HG02970 (cell line): ENCODE measurements at regions not wholly inside any gene's neighbourhood (a gene's known extent, or its start where the extent isn't known, plus 50 kb on each side); places are given as distances from the start of the nearest gene placed in this dataset.
A peak's percentile ranks its signal among the peaks of the same experiment; 100 is the strongest.

Experiments used
- ATAC-seq: cut with Tn5 transposase; IDR thresholded peaks from one replicate; pipeline ENCODE4 v1.9.1; 2021; ENCODE audit warnings: mild to moderate bottlenecking, moderate library complexity, moderate number of reproducible peaks; ENCODE audit not compliant: unreplicated experiment, low FRiP score

GRCh38 chr1:58992643-58993042 is 208.8 kb upstream of the JUN start:
- no peak for ATAC-seq

DNA sequence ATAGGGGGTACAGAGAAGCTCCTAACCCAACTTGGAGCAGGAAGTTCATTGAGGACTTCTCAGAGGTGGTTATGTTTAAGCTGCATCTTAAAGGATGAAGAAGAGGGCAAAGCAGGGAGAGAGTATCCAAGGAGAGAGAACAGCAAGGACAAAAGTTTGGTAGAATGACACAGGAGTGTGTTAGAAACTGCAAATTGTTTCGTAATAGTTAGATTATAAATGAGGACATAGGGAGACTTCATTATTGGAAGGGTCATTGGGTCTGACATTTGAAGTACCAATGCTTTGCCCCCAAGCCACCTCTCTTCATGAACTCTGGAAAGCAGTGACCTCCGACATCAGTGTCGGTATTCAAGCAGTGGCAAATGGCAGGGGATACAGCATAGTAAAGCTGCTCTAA is 209.6 kb upstream of the JUN start:
- ATAC-seq = no peak

DNA sequence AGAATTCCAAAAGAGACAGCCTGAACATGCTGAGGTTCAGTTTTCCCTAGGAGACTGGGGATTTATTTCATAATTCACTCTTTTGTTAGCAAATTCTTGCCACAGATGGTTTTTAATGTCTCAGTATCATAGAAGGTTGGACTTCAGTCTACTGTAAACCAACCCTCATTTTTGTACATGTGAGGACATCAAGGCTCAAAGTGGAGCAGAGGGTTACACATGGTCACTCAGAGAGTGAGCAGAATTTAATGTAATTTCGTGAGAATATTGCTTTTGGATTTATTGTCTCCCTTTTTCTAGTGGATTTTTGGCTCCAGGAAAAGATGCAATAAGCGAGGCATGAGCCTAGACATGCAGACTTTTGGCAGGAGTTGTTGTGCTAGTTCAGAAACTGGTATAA is 210.8 kb upstream of the JUN start:
- ATAC-seq = no peak

DNA sequence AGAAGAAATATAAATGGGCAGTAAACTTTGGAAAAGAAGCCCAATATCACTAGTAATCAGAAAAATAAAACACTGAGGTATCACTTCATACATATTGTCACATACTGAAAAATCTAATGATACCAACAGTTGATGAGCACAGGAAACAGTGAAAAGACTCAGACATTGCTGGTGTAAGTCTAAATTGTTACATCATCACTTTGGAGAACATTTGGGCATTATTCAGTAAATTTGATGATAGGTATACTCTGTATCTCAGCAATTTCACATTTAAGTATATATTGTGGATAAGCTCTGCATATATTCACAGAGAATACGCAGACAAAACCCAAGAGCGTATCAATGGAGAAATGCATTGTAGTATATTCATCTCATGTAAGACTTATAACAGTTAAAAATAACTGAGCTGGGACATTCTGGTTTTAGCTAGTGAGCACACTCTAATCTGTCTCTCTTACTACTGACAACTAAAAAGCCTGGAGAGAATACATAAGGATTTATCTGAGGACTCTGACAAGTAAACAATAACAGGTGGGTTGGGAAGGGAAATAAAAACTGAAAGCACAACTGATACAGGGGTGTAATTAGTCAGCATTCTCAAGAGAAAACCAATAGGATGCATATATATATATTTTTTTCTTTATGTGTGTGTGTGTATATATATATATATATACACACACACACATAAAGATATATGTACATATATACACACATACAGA is 212.7 kb upstream of the JUN start:
- ATAC-seq = peak; percentile 57

GRCh38 chr1:58997060-58997411 is 213.2 kb upstream of the JUN start:
- peak; percentile 36 for ATAC-seq

DNA sequence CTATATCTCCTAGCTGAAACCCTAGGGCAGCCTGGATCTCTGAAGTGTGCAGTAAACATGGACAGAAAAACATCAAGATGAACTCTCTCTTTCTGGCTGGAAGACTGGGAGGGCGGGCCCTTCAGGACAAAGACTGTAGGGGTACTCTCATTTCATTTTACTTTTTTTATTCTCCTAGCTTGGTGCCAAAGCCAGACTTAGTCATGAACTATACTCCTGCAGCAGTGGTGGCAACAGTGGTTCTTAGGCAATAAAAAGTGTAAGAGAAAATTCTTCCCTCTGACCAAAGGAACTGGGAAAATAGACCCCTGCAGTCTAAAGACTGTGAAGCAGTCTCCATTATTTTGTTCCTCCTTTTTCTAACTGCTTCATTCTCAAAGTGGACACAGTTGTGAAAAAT is 213.8 kb upstream of the JUN start:
- ATAC-seq = no peak

DNA sequence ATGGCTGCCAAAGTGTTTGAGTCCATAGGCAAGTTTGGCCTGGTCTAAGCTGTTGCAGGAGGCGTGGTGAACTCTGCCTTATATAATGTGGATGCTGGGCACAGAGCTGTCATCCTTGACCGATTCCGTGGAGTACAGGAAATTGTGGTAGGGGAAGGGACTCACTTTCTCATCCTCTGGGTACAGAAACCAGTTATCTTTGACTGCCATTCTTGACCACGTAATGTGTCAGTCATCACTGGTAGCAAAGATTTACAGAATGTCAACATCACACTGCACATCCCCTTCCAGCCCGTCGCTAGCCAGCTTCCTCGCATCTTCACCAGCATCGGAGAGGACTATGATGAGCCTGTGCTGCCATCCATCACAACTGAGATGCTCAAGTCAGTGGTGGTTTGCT is 215.8 kb upstream of the JUN start:
- ATAC-seq = no peak

- no peak for ATAC-seq
These were observed 220.9 kb upstream of the JUN start for GRCh38 chr1:59004755-59005154.

DNA sequence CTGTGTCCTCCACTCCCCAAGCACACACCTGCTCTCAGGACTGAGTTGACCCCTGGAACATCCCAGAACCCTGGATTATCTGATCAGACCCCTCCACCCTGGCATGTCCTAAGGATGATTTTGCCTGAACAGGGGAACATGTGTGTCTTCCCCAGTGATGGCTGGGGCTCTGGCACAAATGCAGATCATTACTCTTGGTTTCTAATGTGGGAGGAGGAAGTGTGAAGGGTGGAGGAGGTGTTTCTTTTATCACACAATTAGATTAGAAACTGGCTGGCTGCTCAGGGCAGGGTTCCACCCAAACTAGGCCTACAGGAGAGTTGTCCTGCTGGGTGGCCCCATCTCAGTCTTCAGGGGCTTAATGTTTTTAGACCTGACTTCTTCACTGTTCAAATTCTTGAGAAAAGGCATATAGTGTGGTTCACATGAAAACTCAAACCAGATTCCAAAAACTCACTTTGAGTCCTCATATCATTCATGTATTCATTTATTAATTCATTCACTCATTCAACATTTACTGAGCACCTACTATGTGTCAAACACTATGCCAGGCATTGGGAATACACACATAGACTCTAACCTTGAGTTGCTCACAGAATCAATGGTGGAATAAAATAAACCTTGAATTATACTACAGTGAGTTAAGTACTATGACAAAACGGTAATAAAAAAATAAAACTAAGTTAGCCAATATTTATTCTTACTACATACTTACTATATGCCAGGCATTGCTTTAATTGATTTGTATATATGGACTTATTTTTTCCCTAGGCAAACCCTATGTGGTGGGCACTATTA is 221.8 kb upstream of the JUN start:
- no peak for ATAC-seq

GRCh38 chr1:59006289-59006658 is 222.4 kb upstream of the JUN start:
- no peak for ATAC-seq

GRCh38 chr1:59006932-59007331 is 223.1 kb upstream of the JUN start:
- no peak for ATAC-seq

- ATAC-seq = no peak
These were observed 223.6 kb upstream of the JUN start for GRCh38 chr1:59007429-59007819.

GRCh38 chr1:59007820-59008598 is 224.2 kb upstream of the JUN start:
- no peak for ATAC-seq

GRCh38 chr1:59008599-59009347 is 224.9 kb upstream of the JUN start:
- ATAC-seq = no peak

GRCh38 chr1:59011663-59012062 is 227.8 kb upstream of the JUN start:
- ATAC-seq = no peak

GRCh38 chr1:59012378-59012777 is 228.5 kb upstream of the JUN start:
- no peak for ATAC-seq

GRCh38 chr1:59013276-59013927 is 229.6 kb upstream of the JUN start:
- peak; percentile 49 for ATAC-seq

DNA sequence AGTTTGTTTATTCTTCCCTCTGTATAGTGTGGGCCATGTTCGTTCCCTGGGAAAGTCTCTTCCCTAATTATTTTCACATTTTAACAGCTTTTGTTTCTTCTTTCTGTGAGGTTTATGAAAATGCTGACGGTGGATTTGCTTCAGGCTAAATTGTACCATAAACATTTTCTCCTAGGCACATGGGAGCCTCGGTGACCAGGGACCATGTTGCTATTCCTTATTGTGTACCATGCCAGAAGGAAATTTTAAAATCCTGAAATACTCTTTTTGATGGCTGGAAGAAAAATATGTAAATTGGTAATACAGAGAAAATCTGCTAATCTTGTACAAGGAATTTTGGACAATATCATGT is 230.1 kb upstream of the JUN start:
- no peak for ATAC-seq

- no peak for ATAC-seq
These were observed 231.0 kb upstream of the JUN start for GRCh38 chr1:59014827-59015226.

GRCh38 chr1:59015708-59016107 is 231.9 kb upstream of the JUN start:
- no peak for ATAC-seq
